HuH-7 (cell line): ENCODE measurements at regions not wholly inside any gene's neighbourhood (a gene's known extent, or its start where the extent isn't known, plus 50 kb on each side); places are given as distances from the start of the nearest gene placed in this dataset.

Experiments used
- DNase-seq: peaks from one replicate; pipeline ENCODE4 v3.0.0; 2011; ENCODE audit warnings: low spot score

GRCh38 chr9:130755377-130756007 is 61.9 kb downstream of the EXOSC2 start:
- no peak for DNase-seq

GRCh38 chr9:130756037-130756436 is 62.5 kb downstream of the EXOSC2 start:
- DNase-seq, result no peak

GRCh38 chr9:130756455-130757152 is 63.0 kb downstream of the EXOSC2 start:
- DNase-seq, result no peak

GRCh38 chr9:130759738-130760137 is 66.2 kb downstream of the EXOSC2 start:
- DNase-seq, result no peak

GRCh38 chr9:130763331-130764171 is 70.0 kb downstream of the EXOSC2 start:
- DNase-seq, result no peak

GRCh38 chr9:130765137-130766020 is 69.7 kb upstream of the ABL1 start:
- DNase-seq, result no peak

- no peak for DNase-seq
Observed at GRCh38 chr9:130766021-130766926, 68.8 kb upstream of the ABL1 start.

GRCh38 chr9:130766927-130767307 is 68.1 kb upstream of the ABL1 start:
- DNase-seq, result no peak

- DNase-seq, result peak; percentile 55
Observed at GRCh38 chr9:130768265-130768664, 66.8 kb upstream of the ABL1 start.

- no peak for DNase-seq
Observed at GRCh38 chr9:130768891-130769403, 66.1 kb upstream of the ABL1 start.

- DNase-seq, result no peak
Observed at GRCh38 chr9:130770093-130770492, 65.0 kb upstream of the ABL1 start.

- peak; percentile 74 for DNase-seq
Observed at GRCh38 chr9:130770679-130771442, 64.2 kb upstream of the ABL1 start.

GRCh38 chr9:130772185-130772584 is 62.9 kb upstream of the ABL1 start:
- DNase-seq, result no peak

- no peak for DNase-seq
Observed at GRCh38 chr9:130774183-130774582, 60.9 kb upstream of the ABL1 start.

GRCh38 chr9:130775336-130775991 is 59.6 kb upstream of the ABL1 start:
- DNase-seq, result no peak

GRCh38 chr9:130779153-130779855 is 55.8 kb upstream of the ABL1 start:
- no peak for DNase-seq

- DNase-seq, result no peak
Observed at GRCh38 chr9:130780415-130780814, 54.6 kb upstream of the ABL1 start.

GRCh38 chr9:130780865-130781504 is 54.1 kb upstream of the ABL1 start:
- no peak for DNase-seq
